ENCODE measurements at regions not wholly inside any gene's neighbourhood (a gene's known extent, or its start where the extent isn't known, plus 50 kb on each side); places are given as distances from the start of the nearest gene placed in this dataset.

GRCh38 chr13:63578796-63579195, 2163.1 kb upstream of the PCDH20 start:
- Mint-ChIP-seq H3K9me3 (peaks cover 3 to 9% of the 10 kb centered on the region in 2 experiments; a peak in 4 of 5 replicates), H3K4me3 (no peak overlapping the region), H3K27ac (no peak overlapping the region), H3K36me3 (ENCODE audit: insufficient read depth in 1 of 3, low read depth in 3 of 3) (peaks cover 2 to 11% (median 7%) of the 10 kb centered on the region in 3 experiments; a peak in 6 of 7 replicates), H3K4me1 (no peaks in the 10 kb centered on the region), H3K27me3 (ENCODE audit: low read depth) (no peaks in the 10 kb centered on the region)
- Histone ChIP-seq H3K23ac (ENCODE audit: insufficient read length, low read depth, low read length) (no peak overlapping the region), H2AK5ac (ENCODE audit: insufficient read length, low read length) (no peak overlapping the region), H3K79me2 (ENCODE audit: insufficient read depth, low read length) (no peaks in the 10 kb centered on the region), H4K5ac (ENCODE audit: insufficient read length, low read depth, low read length) (no peak overlapping the region), H3K4me2 (ENCODE audit: insufficient read depth, insufficient read length, low read length) (no peak overlapping the region), H3K18ac (ENCODE audit: insufficient read length, low read depth, low read length) (no peak overlapping the region), H2BK12ac (ENCODE audit: insufficient read length, low read depth, low read length) (no peak overlapping the region), H2BK15ac (ENCODE audit: low read depth, low read length) (no peak overlapping the region), H3K27me3 (ENCODE audit: insufficient read depth, low read length) (no peaks in the 10 kb centered on the region), H3K9me3 (ENCODE audit: control insufficient read depth, low read depth, low read length) (no peaks in the 10 kb centered on the region), H3K4me1 (ENCODE audit: insufficient read depth, low read length) (no peaks in the 10 kb centered on the region), H4K20me1 (ENCODE audit: control insufficient read depth, insufficient read depth, insufficient read length) (no peaks in the 10 kb centered on the region), H4K8ac (replicated peaks; ENCODE audit: insufficient read length, low read depth, low read length) (no peak overlapping the region), H2AFZ (ENCODE audit: low read length) (no peak overlapping the region), H2BK120ac (ENCODE audit: low read depth, low read length, poor library complexity, severe bottlenecking) (no peak overlapping the region), H3K14ac (ENCODE audit: insufficient read depth, low read length) (no peak overlapping the region), H2BK20ac (ENCODE audit: low read depth, low read length, poor library complexity, severe bottlenecking) (no peak overlapping the region), H3K9ac (ENCODE audit: extremely low read depth, insufficient read length, low read length) (no peak overlapping the region), H3K56ac (ENCODE audit: insufficient read length, low read depth, low read length) (no peak overlapping the region), H3K79me1 (ENCODE audit: insufficient read depth, low read depth, low read length, poor library complexity, severe bottlenecking) (no peaks in the 10 kb centered on the region), H3T11ph (ENCODE audit: low read length) (no peak overlapping the region), H4K91ac (ENCODE audit: insufficient read length, low read depth, low read length) (no peak overlapping the region), H3K4ac (ENCODE audit: low read depth, low read length) (no peak overlapping the region), H3K27ac (ENCODE audit: insufficient read length, low read depth, low read length) (no peak overlapping the region), H3K23me2 (ENCODE audit: insufficient read length, low read depth, low read length, poor library complexity, severe bottlenecking) (no peaks in the 10 kb centered on the region), H2BK5ac (ENCODE audit: insufficient read length, low read length) (no peak overlapping the region)
- no CpG with 5 or more reads among the region's 2 CpGs for WGBS (ENCODE audit: extremely low coverage, insufficient read length, low lambda C conversion rate)
- TF ChIP-seq CTCF (conservative IDR thresholded peaks at IDR 0.05), result no peak
- DNase-seq, result no peak
